GM19351 (cell line): ENCODE measurements at regions not wholly inside any gene's neighbourhood (a gene's known extent, or its start where the extent isn't known, plus 50 kb on each side); places are given as distances from the start of the nearest gene placed in this dataset.
"Not testable (repeated sequence)": the region's sequence is repeated elsewhere in the genome, so short reads cannot be mapped to it uniquely, and the experiment has no call there.

Source experiments
- ATAC-seq: cut with Tn5 transposase; IDR thresholded peaks from one replicate; pipeline ENCODE4 v1.9.1; 2021; ENCODE audit warnings: mild to moderate bottlenecking, moderate library complexity; ENCODE audit not compliant: unreplicated experiment

GRCh38 chr21:33974513-33975468 lies 59.2 kb upstream of the ATP5PO start:
- ATAC-seq = no peak

GRCh38 chr21:33973268-33973667 lies 57.7 kb upstream of the ATP5PO start:
- ATAC-seq = no peak

- no peak for ATAC-seq
Measured at GRCh38 chr21:33972539-33972938, 56.9 kb upstream of the ATP5PO start.

GRCh38 chr21:33971492-33972013 lies 55.9 kb upstream of the ATP5PO start:
- ATAC-seq = no peak

GRCh38 chr21:33969581-33969980 lies 54.0 kb upstream of the ATP5PO start:
- no peak for ATAC-seq

- ATAC-seq = no peak
Measured at GRCh38 chr21:33968995-33969348, 53.4 kb upstream of the ATP5PO start.

GRCh38 chr21:33968080-33968994 lies 52.7 kb upstream of the ATP5PO start:
- ATAC-seq = no peak

- no peak for ATAC-seq
Measured at GRCh38 chr21:33967086-33967571, 51.5 kb upstream of the ATP5PO start.

- no peak for ATAC-seq
Measured at GRCh38 chr21:33966324-33966949, 50.8 kb upstream of the ATP5PO start.

- ATAC-seq = not testable (repeated sequence)
Measured at GRCh38 chr21:33965662-33966061, 50.1 kb upstream of the ATP5PO start.
